ENCODE measurements at regions not wholly inside any gene's neighbourhood (a gene's known extent, or its start where the extent isn't known, plus 50 kb on each side); places are given as distances from the start of the nearest gene placed in this dataset.

GRCh38 chr1:25003457-25004190 is 73.5 kb upstream of the RUNX3 start:
- Histone ChIP-seq H3K36me3 (replicated peaks; ENCODE audit: control insufficient read depth, insufficient read depth, low read length) (no peaks in the 10 kb centered on the region), H3K4me3 (ENCODE audit: insufficient read depth, low read depth, low read length) (no peak overlapping the region), H3K27me3 (ENCODE audit: control insufficient read depth, insufficient read depth, low read length) (no peaks in the 10 kb centered on the region)
- no peak for DNase-seq

- no peak for DNase-seq
- H3K36me3 ChIP-seq (replicated peaks; ENCODE audit: control insufficient read depth, insufficient read depth, low read length): no peaks in the 10 kb centered on the region
- H3K4me3 ChIP-seq (ENCODE audit: insufficient read depth, low read depth, low read length): no peak overlapping the region
- H3K27me3 ChIP-seq (ENCODE audit: control insufficient read depth, insufficient read depth, low read length): no peaks in the 10 kb centered on the region
Observed at GRCh38 chr1:25003000-25003399, 72.9 kb upstream of the RUNX3 start.

- no peak for DNase-seq
- Histone ChIP-seq H3K36me3 (replicated peaks; ENCODE audit: control insufficient read depth, insufficient read depth, low read length) (no peaks in the 10 kb centered on the region), H3K4me3 (ENCODE audit: insufficient read depth, low read depth, low read length) (no peak overlapping the region), H3K27me3 (ENCODE audit: control insufficient read depth, insufficient read depth, low read length) (no peaks in the 10 kb centered on the region)
Observed at GRCh38 chr1:25001125-25001915, 71.2 kb upstream of the RUNX3 start.

- Histone ChIP-seq H3K36me3 (replicated peaks; ENCODE audit: control insufficient read depth, insufficient read depth, low read length) (no peaks in the 10 kb centered on the region), H3K27me3 (ENCODE audit: control insufficient read depth, insufficient read depth, low read length) (no peaks in the 10 kb centered on the region)
Observed at GRCh38 chr1:24999906-25000305, 69.8 kb upstream of the RUNX3 start.

GRCh38 chr1:24999426-24999825 is 69.3 kb upstream of the RUNX3 start:
- no peak for DNase-seq
- no peak overlapping the region for H3K4me3 ChIP-seq (ENCODE audit: insufficient read depth, low read depth, low read length)
- no peaks in the 10 kb centered on the region for H3K27me3 ChIP-seq (ENCODE audit: control insufficient read depth, insufficient read depth, low read length)
- no peaks in the 10 kb centered on the region for H3K36me3 ChIP-seq (replicated peaks; ENCODE audit: control insufficient read depth, insufficient read depth, low read length)

More at GRCh38 chr1:24999906-25000305, 69.8 kb upstream of the RUNX3 start:
- no peak for DNase-seq
- H3K4me3 ChIP-seq (ENCODE audit: insufficient read depth, low read depth, low read length): no peak overlapping the region

- Histone ChIP-seq H3K27me3 (ENCODE audit: control insufficient read depth, insufficient read depth, low read length) (no peaks in the 10 kb centered on the region), H3K4me3 (ENCODE audit: insufficient read depth, low read depth, low read length) (no peak overlapping the region), H3K36me3 (replicated peaks; ENCODE audit: control insufficient read depth, insufficient read depth, low read length) (no peaks in the 10 kb centered on the region)
- DNase-seq: no peak
Observed at GRCh38 chr1:24998563-24999245, 68.6 kb upstream of the RUNX3 start.

- no peaks in the 10 kb centered on the region for H3K36me3 ChIP-seq (replicated peaks; ENCODE audit: control insufficient read depth, insufficient read depth, low read length)
- no peaks in the 10 kb centered on the region for H3K27me3 ChIP-seq (ENCODE audit: control insufficient read depth, insufficient read depth, low read length)
- H3K4me3 ChIP-seq (ENCODE audit: insufficient read depth, low read depth, low read length): no peak overlapping the region
- no peak for DNase-seq
Observed at GRCh38 chr1:24996983-24997893, 67.2 kb upstream of the RUNX3 start.

- Histone ChIP-seq H3K36me3 (replicated peaks; ENCODE audit: control insufficient read depth, insufficient read depth, low read length) (no peaks in the 10 kb centered on the region), H3K4me3 (ENCODE audit: insufficient read depth, low read depth, low read length) (no peak overlapping the region), H3K27me3 (ENCODE audit: control insufficient read depth, insufficient read depth, low read length) (no peaks in the 10 kb centered on the region; the same call in 1 of the 2 replicates)
- DNase-seq: no peak
Observed at GRCh38 chr1:24996456-24996855, 66.4 kb upstream of the RUNX3 start.

- Histone ChIP-seq H3K36me3 (replicated peaks; ENCODE audit: control insufficient read depth, insufficient read depth, low read length) (no peaks in the 10 kb centered on the region), H3K4me3 (ENCODE audit: insufficient read depth, low read depth, low read length) (no peak overlapping the region), H3K27me3 (ENCODE audit: control insufficient read depth, insufficient read depth, low read length) (no peaks in the 10 kb centered on the region; the same call in 1 of the 2 replicates)
- no peak for DNase-seq
Observed at GRCh38 chr1:24995661-24996060, 65.6 kb upstream of the RUNX3 start.

GRCh38 chr1:24995140-24995539 is 65.1 kb upstream of the RUNX3 start:
- Histone ChIP-seq H3K36me3 (replicated peaks; ENCODE audit: control insufficient read depth, insufficient read depth, low read length) (no peaks in the 10 kb centered on the region), H3K27me3 (ENCODE audit: control insufficient read depth, insufficient read depth, low read length) (no peaks in the 10 kb centered on the region; the same call in 1 of the 2 replicates), H3K4me3 (ENCODE audit: insufficient read depth, low read depth, low read length) (no peak overlapping the region)
- no peak for DNase-seq

GRCh38 chr1:24993871-24994580 is 64.0 kb upstream of the RUNX3 start:
- Histone ChIP-seq H3K4me3 (ENCODE audit: insufficient read depth, low read depth, low read length) (no peak overlapping the region), H3K27me3 (ENCODE audit: control insufficient read depth, insufficient read depth, low read length) (no peaks in the 10 kb centered on the region; the same call in 1 of the 2 replicates), H3K36me3 (replicated peaks; ENCODE audit: control insufficient read depth, insufficient read depth, low read length) (no peaks in the 10 kb centered on the region)
- DNase-seq: no peak

GRCh38 chr1:24992761-24993211 is 62.7 kb upstream of the RUNX3 start:
- no peak for DNase-seq
- H3K36me3 ChIP-seq (replicated peaks; ENCODE audit: control insufficient read depth, insufficient read depth, low read length): no peaks in the 10 kb centered on the region
- no peaks in the 10 kb centered on the region; the same call in 1 of the 2 replicates for H3K27me3 ChIP-seq (ENCODE audit: control insufficient read depth, insufficient read depth, low read length)

GRCh38 chr1:24992124-24992760 is 62.2 kb upstream of the RUNX3 start:
- Histone ChIP-seq H3K27me3 (ENCODE audit: control insufficient read depth, insufficient read depth, low read length) (no peaks in the 10 kb centered on the region; the same call in 1 of the 2 replicates), H3K36me3 (replicated peaks; ENCODE audit: control insufficient read depth, insufficient read depth, low read length) (no peaks in the 10 kb centered on the region), H3K4me3 (ENCODE audit: insufficient read depth, low read depth, low read length) (no peak overlapping the region)
- DNase-seq: no peak

More at GRCh38 chr1:24992761-24993211, 62.7 kb upstream of the RUNX3 start:
- H3K4me3 ChIP-seq (ENCODE audit: insufficient read depth, low read depth, low read length): no peak overlapping the region

All from H7 (cell line).